Fibroblast of the aortic adventitia (primary cell): ENCODE measurements at regions not wholly inside any gene's neighbourhood (a gene's known extent, or its start where the extent isn't known, plus 50 kb on each side); places are given as distances from the start of the nearest gene placed in this dataset.

ENCODE experiments used
- DNase-seq: peaks from one replicate; pipeline ENCODE4 v3.0.0-alpha.2; 2010; ENCODE audit warnings: low read depth
- H3K4me3 ChIP-seq: 2 replicates; pipeline ENCODE4 v1.5.1; 2011; ENCODE audit warnings: low read depth, mild to moderate bottlenecking, control low read depth, low read length, moderate library complexity
- TF ChIP-seq, protein P1 (sequence below): IDR thresholded peaks from 2 replicates; pipeline ENCODE4 v1.5.1; 2011; ENCODE audit warnings: mild to moderate bottlenecking, low read length, control low read depth, inconsistent platforms; ENCODE audit not compliant: insufficient read depth

DNA sequence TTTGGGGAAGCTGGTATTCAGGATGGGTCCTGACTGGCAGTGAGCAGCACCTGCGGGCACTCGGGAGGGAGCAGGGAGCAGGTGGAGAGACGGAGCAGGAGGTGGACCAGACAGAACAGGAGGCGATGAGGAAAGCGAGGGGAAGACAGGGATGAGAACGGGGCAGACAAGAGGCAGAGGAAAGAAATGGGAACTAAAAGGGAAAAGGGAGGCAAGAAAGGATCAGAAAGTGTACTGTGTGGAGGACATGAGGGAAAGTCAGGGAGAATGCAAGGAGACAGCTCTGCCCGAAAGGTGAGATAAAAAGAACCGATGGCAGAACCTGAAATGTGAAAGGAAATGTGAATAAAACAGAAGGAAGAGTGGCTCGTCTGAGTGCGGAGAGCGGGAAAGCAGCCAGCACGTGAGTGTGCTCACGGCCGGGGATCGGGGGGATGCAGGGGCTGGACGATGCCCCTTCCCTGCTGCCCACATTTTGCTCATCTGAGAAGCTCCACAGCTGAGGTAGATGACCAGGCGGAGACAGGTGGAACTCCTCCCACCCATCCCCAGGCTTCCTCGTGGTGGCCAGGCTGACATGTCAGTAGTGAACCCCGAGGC, 494.4 kb upstream of the B3GAT1 start:
- TF ChIP-seq, protein P1, sequence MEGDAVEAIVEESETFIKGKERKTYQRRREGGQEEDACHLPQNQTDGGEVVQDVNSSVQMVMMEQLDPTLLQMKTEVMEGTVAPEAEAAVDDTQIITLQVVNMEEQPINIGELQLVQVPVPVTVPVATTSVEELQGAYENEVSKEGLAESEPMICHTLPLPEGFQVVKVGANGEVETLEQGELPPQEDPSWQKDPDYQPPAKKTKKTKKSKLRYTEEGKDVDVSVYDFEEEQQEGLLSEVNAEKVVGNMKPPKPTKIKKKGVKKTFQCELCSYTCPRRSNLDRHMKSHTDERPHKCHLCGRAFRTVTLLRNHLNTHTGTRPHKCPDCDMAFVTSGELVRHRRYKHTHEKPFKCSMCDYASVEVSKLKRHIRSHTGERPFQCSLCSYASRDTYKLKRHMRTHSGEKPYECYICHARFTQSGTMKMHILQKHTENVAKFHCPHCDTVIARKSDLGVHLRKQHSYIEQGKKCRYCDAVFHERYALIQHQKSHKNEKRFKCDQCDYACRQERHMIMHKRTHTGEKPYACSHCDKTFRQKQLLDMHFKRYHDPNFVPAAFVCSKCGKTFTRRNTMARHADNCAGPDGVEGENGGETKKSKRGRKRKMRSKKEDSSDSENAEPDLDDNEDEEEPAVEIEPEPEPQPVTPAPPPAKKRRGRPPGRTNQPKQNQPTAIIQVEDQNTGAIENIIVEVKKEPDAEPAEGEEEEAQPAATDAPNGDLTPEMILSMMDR = no peak
- DNase-seq = no peak

DNA sequence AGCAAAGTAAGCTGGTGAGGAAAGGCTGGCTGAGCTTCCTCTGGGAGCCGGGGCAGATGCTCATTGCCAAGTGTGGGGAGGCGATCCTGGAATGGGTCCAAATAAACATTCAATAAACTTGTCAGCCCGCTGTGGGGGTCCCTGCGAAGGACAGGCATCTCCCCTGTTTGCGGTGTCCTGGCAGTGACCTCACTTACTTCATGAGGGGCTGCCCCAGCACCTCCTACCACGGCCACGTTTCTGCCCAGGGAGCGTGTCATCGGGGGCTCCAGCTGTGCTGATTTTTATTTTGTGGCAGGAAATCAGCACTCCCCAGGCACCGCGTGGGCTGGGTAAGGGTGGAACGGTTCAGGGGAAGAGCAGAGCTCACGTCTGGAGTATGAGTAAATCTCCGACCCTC, 493.9 kb upstream of the B3GAT1 start:
- H3K4me3 ChIP-seq = no peak overlapping the region
- DNase-seq = no peak
- TF ChIP-seq, protein P1 = no peak

More for the DNA sequence above, 494.4 kb upstream of the B3GAT1 start:
- H3K4me3 ChIP-seq = no peak overlapping the region

DNA sequence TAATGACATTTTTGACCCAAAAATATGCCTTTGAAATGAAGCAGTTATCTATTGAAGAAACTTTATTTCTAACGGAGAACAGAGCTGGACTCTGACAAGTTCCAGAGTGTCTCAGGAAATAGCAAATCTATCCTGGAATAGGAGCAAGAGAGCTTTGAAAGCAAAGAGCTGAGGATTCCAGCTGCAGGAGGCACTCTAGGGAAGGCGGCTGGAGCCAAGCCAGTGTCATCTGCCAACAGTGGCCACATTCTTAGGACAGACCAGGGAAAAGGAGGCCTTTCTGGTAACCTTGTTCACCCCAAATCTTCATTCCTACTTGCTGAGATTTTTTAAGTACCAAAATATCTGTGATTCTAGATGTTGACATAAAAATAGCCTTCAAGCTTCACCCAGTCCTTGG, 493.5 kb upstream of the B3GAT1 start:
- no peak overlapping the region for H3K4me3 ChIP-seq
- TF ChIP-seq, protein P1 = no peak
- no peak for DNase-seq

DNA sequence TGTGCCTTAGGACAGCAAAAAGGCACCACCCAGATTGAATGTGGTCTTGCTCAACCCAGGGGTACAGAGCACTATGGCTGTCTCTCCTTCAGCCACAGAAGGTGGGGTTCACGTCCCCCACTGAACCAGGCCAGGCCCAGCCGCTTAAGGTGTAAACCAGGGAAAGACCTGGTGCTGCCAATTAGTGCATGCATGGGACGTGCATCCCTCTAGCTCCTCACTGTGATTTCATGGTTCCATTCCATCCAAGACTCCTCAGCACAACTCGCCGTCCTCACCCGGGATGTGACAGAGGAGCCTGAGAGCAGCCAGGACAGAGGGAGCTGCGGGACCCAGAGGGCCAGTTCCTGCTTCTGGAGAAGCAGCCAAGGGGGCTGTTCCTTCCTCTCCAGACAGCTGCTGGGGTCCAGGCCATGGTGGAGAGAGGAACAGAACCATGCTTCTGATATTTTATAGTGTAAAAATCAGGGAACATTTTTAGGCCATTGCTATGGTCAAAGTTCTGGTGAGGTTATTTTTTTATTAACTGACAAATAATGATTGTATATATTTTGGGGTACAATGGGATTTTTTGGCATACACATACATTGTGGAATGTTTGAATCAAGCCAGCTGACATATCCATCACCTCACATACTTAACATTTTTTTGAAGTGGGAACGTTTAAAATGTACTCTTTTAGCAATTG, 492.2 kb upstream of the B3GAT1 start:
- no peak for DNase-seq
- no peak overlapping the region for H3K4me3 ChIP-seq
- TF ChIP-seq, protein P1 = no peak

DNA sequence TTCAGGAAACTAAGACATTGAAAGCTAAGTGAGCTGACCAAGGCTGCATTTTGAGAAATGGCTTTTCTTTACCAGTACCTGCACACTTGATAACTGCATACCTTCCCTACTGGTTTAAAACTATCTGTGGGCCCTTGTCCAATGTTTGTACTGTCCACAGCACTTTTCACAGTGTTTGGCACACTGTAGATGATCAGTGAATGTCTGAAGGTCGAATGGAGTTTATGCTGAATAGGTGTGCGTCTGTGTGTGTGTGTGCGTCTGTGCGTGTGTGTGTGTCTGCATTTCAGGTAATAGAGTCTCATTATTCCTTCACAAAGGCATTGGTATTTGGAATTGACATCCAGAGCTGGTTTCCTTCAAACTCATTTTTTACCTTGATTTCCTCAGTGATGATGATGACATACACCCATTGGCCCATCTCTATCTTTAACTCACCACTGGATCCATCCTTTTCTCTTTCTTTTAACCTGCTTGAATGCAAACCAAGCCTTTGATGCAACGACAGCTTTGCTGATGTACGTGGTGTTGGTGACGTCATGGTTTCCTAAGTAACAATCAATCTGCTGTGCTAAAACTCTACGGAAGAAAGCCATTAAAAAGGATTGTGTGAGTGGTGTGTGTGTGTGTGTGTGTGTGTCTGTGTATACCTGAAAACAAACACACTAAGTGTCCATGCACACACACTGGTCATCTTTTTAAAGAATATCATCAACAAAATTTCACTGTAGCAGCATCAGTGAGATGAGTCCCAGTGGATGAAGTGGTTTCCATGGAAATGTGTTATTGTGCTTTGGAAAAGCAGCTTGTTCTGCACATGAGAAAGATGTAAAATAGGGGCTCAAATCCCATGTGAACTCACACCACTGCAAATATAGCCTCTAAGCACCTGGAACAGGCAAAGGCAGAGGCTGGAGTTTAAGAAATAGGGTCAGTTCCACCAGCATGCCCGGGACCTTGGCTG, 490.2 kb upstream of the B3GAT1 start:
- no peak overlapping the region for H3K4me3 ChIP-seq
- TF ChIP-seq, protein P1 = no peak
- DNase-seq = no peak

DNA sequence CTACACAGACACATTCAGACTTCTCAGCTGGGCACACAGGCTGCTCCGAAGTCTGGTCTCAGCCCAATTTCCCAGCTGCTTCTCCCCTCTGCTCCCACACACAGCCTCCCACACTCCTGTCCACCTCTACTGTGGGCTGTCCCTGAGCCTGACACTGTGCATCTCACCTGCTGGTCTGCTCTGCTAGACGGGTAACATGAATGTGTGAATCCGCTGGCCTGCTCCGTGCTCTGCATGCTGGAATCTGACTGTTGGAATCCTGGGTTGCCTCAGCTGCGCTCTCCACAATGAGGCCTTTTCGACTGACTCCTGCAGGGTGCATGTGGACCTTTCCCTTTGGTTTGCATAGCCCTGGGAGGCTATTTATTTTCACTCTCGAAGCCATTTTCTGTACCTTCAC, 489.5 kb upstream of the B3GAT1 start:
- TF ChIP-seq, protein P1 = no peak
- no peak overlapping the region for H3K4me3 ChIP-seq
- no peak for DNase-seq
